ENCODE measurements at regions not wholly inside any gene's neighbourhood (a gene's known extent, or its start where the extent isn't known, plus 50 kb on each side); places are given as distances from the start of the nearest gene placed in this dataset.
"Not testable (repeated sequence)": the region's sequence is repeated elsewhere in the genome, so short reads cannot be mapped to it uniquely, and the experiment has no call there.

DNA sequence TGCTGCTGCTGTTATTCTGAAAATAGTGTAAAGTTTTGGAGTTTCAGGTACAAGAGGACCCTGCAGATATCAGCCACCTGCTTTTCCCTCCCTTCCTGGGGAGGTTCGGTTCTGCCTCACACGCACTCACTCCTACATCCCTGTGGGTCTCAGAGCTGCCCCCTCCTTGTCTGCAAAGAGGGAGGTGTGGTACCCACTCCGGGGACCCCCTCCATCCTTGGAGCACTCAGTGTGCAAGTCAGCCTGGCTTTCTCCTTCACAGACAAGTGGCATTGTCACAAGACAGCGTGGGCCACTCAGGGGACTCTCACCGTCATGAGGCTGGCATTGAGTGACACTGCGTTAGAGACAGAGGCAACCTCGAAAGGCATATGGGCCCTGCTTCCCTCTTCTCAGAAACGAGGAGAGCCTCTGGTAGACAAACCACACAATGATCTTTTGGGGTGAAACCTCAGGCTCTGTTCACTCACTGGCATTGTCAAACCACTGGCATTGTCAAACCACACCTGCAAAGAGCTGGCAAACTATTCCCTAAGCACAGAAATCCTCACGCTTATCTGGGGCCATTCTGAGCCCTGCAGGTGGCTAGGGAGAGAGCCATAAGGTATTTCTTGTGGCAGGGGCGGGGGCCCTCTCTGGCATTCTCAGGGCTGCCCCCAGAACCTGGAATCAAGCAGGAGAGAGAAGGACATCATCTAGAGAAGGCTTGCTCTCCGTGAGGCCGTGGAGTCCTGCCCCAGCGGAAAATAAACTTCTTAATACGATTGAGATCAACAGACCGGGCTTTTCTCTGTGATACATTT, 285.0 kb downstream of the SHOX start:
- TF ChIP-seq POLR2A (IDR thresholded peaks at IDR 0.05; ENCODE audit: low read depth, low read length), result no peak
- DNase-seq (ENCODE audit: insufficient read length, low spot score) (no peak), FAIRE-seq (no peak)

DNA sequence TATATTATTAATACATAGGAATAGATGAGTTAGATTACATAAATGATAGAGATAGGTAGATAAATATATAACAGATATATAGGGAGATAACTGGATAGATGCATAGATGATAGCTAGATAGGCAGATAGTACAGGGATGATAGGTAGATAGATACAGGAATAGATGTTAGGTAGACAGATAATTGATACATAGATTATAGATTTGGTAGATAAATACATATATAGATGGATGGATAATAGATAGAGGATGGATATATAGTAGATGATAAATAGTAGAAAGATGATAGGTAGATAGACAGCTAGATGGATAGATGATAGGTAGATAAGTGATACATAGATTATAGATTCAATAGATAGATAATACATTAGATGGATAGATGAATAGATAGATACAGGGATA, 283.6 kb downstream of the SHOX start:
- DNase-seq (ENCODE audit: insufficient read length, low spot score), result no peak
- FAIRE-seq, result no peak
- TF ChIP-seq POLR2A (IDR thresholded peaks at IDR 0.05; ENCODE audit: low read depth, low read length), result no peak

DNA sequence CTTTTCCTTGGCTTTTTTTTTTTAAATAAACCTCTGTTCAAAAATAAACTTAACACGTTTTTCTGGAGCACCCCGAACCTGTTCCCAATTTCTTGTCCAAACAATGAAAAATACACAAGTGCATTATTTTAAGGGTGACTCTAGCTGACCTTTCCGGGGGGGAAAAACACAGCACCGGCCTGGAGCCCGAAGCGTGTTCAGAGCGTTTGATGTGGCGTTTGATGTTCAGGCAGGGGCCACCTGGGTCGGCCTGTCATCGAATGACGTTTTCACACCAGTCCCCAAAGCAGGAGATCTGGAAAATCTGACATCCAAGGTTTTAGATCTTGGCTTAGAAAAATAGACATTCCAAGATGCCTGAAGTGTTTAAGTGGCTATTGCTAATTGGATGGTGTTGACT, 282.1 kb downstream of the SHOX start:
- FAIRE-seq, result no peak
- no peak for TF ChIP-seq POLR2A (IDR thresholded peaks at IDR 0.05; ENCODE audit: low read depth, low read length)
- no peak for DNase-seq (ENCODE audit: insufficient read length, low spot score)

DNA sequence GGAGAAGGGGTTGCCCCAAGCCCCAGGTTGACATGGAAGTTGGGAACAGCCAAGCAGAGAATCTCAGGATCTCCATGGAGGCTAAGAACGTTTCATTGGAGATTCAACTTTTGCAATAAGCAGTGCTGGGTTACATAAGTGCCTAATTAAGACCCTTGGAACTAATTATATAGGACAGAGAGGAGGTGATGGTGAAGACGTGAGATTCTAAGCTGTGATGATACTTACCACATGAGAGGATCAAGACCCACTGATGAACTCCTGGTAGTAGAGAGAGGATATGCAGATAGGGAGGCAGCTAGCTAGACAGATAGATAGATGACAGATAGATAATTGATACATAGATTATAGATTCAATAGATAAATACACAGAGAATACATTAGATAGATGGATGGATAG, 278.5 kb downstream of the SHOX start:
- DNase-seq (ENCODE audit: insufficient read length, low spot score); FAIRE-seq: not testable (repeated sequence)

DNA sequence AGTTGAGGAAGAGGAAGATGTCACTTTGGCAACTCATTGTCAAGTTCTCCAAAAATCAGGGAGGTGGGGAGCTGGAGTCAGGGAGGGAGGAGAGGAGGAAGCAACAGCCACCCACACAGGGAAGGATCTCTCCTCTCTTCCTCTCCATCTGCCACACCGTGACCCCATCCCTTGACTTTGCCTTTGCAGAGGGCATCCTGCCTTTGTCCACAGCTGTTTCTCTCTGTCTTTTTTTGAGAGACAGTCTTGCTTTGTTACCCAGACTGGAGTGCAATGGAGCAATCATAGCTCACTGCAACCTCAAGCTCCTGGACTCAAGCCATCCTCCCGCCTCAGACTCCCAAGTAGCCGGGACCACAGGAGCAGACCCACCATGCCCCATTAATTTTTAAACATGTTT, 276.0 kb downstream of the SHOX start:
- no peak for TF ChIP-seq POLR2A (IDR thresholded peaks at IDR 0.05; ENCODE audit: low read depth, low read length)
- DNase-seq (ENCODE audit: insufficient read length, low spot score) (no peak), FAIRE-seq (no peak)

DNA sequence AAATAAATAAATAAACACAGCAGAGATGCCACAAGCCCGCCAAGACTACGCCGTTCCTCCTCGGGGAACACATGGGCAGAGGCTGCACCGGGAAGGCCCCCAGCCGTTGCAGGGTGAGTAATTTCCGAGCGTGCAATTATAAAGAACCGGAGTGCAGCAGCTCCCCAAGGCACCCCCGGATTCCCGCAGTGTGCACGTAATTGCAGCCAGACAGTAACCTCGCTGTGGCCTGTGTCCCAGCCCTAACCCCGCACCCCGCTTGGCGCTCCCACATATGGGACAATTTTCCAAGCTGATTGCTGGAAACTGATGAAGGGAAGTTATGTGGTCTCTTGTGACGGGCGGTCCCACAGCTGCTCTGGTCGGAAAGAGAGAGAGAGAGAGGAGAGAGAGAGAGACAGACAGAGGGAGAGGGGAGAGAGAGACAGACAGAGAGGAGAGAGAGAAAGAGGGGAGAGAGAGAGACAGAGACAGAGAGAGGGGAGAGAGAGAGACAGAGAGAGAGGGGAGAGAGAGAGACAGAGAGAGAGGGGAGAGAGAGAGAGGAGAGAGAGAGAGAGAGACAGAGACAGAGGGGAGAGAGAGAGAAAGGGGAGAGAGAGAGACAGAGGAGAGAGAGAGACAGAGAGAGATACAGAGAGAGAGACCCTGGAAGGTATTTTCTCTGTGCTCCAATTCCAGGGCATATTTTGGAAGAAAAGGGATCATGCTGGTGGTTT, 275.4 kb downstream of the SHOX start:
- FAIRE-seq, result no peak
- TF ChIP-seq POLR2A (IDR thresholded peaks at IDR 0.05; ENCODE audit: low read depth, low read length), result no peak
- DNase-seq (ENCODE audit: insufficient read length, low spot score), result no peak

DNA sequence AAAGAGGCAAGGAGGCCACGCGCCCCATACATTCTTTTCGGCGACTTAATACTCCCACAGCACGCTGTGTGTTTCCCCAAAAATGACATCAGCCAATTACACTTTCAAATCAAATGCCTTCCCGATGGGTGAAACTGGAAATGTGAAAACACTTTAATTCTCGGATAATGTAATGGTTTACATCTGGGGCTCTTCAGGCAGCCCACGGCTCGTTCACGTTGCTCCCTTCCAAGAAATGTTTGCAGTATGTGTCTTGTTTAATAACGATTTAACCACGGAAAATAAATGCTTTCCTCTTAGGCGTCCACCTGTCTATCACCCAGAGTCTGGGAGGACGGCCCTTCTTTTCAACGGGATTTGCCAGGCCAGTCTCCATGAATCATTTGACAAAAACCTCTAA, 272.5 kb downstream of the SHOX start:
- FAIRE-seq (no peak), DNase-seq (ENCODE audit: insufficient read length, low spot score) (no peak)
- TF ChIP-seq POLR2A (IDR thresholded peaks at IDR 0.05; ENCODE audit: low read depth, low read length), result no peak

DNA sequence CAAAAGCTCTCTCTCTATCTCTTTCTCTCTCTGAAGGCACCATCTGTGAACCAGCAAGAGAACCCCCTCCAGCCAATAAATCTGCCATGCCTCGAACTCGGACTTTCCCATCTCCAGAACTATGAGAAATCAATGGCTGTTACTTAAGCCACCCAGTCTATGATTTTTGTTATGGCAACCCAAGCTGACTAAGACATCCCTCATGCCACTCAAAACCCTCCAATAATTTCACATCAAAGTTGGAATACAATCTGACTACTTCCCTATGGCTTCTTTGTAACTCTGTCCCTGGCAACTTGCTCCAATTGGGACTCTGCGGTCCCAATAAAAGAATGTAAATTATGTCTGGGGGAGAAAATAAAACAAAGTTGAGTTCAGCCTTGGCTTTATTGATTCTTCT, 265.7 kb downstream of the SHOX start:
- FAIRE-seq (no peak), DNase-seq (ENCODE audit: insufficient read length, low spot score) (no peak)
- no peak for TF ChIP-seq POLR2A (IDR thresholded peaks at IDR 0.05; ENCODE audit: low read depth, low read length)

DNA sequence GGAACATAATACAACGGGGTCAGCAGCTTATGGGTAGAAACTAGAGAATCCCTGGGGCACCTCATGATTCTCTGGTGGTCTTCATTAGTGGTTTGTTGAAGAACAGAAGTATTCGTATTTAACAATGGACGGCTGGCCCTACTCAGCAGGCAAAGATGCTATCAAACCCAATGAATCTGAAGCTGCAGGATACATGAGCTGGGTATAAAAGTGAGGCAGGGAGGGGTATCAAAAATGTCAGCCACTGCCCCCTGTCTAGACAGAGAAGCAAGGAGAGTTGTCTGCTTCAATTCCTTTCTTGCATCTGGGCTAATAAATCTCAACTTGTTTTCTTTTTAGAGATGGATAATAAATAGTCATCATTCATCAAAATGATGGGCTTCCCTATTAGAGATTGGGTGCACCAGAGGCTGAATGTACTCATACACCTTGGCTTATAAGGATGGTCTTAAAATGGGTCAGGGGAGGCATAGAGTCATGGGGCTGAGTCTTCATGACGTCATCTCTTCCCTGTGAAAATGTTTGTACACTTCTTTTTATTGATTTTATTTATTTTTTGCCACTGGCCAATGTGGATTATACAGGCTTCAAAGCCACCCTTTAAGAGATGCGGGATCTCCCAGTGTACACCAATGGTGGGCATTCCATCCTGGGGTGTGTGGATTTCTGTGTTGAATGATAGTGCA, 259.5 kb downstream of the SHOX start:
- no peak for FAIRE-seq
- no peak for DNase-seq (ENCODE audit: insufficient read length, low spot score)
- no peak for TF ChIP-seq POLR2A (IDR thresholded peaks at IDR 0.05; ENCODE audit: low read depth, low read length)

DNA sequence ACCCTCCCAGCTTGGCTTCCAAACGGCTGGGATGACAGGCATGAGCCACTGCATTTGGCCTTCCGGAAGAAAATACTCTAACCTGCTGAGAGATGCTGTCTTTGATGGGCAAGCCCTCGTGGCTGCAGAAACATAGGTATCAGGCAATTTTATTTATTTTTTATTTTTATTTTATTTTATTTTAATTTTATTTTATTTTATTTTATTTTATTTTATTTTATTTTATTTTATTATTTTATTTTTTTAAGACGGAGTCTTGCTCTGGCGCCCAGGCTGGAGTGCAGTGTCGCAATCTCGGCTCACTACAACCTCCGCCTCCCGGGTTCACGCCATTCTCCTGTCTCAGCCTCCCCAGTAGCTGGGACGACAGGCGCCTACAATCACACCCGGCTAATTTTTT, 257.1 kb downstream of the SHOX start:
- DNase-seq (ENCODE audit: insufficient read length, low spot score), result not testable (repeated sequence)

DNA sequence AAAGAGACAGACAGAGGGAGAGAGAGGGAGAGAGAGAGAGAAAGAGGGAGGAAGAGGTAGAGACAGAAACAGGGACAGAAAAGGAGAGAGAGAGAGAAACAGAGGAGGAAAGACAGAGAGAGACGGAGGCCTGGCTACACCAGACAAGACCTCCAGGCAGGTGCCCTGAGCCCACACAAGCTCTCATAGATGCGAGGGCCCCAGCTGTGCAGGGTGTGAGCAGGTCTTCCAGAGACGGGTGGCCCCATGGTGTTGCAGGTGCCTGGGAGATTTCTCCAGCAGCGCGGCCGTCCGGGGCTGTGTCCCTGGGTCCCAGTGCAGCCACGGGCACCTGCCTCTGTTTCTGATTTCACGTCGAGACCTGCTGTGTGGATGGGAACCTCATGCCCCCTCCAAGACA, 253.0 kb downstream of the SHOX start:
- FAIRE-seq, result no peak
- no peak for DNase-seq (ENCODE audit: insufficient read length, low spot score)
- TF ChIP-seq POLR2A (IDR thresholded peaks at IDR 0.05; ENCODE audit: low read depth, low read length), result no peak

More for the DNA sequence above, 257.1 kb downstream of the SHOX start:
- not testable (repeated sequence) for FAIRE-seq

DNA sequence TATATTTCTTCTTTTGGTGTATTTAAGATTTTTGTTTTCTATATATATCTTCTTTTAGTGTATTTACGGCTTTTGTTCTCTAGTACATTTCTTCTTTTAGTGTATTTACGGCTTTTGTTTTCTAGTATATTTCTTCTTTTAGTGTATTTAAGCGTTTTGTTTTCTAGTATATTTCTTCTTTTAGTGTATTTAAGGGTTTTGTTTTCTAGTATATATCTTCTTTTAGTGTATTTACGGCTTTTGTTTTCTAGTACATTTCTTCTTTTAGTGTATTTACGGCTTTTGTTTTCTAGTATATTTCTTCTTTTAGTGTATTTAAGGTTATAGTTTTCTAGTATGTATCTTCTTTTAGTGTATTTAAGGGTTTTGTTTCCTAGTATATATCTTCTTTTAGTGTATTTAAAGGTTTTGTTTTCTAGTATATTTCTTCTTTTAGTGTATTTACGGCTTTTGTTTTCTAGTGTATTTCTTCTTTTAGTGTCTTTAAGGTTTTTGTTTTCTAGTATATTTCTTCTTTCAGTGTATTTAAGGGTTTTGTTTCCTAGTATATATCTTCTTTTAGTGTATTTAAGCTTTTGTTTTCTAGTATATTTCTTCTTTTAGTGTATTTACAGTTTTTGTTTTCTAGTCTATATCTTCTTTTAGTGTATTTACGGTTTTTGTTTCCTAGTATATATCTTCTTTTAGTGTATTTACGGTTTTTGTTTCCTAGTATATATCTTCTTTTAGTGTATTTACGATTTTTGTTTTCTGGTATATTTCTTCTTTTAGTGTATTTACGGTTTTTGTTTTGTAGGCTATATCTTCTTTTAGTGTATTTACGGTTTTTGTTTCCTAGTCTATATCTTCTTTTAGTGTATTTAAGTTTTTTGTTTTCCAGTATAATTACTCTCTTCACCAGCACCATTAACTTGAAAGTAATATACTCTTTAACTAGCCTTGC, 249.4 kb downstream of the SHOX start:
- FAIRE-seq; DNase-seq (ENCODE audit: insufficient read length, low spot score): not testable (repeated sequence)

DNA sequence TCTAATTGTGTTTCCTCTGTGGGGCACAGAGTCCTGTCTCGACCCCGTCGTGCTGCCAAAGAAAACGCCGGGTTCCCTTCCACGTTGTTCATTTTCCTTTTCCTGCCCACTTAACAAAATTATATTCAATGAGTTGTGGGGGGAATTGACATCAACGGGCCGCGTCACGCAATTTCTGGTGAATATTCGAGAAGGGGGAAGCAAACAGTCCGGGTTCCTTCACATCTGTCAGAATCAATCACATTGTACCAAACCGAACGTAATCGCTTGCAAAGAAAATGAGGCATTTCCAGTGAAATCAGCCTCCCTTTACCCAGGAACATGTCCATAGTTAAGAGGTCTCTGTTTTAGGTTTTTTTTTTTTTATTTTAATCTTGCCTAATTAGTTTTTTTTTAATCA, 243.5 kb downstream of the SHOX start:
- TF ChIP-seq POLR2A (IDR thresholded peaks at IDR 0.05; ENCODE audit: low read depth, low read length), result no peak
- DNase-seq (ENCODE audit: insufficient read length, low spot score) (no peak), FAIRE-seq (no peak)

DNA sequence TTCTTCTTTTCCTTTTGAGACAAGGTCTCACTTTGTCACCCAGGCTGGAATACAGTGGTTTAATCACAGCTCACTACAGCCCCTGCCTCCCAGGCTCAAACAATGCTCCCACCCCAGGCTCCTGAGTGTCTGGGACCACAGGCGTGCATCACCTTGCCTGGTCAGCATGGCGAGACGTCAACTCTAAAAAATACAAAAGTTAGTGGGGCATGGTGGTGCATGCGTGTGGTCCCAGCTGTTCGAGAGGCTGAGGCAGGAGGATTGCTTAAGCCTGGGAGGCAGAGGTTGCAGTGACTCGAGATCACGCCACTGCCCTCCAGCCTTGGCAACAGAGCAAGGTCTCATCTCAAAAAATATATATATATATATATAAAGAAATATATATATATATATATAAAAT, 242.4 kb downstream of the SHOX start:
- DNase-seq (ENCODE audit: insufficient read length, low spot score) (no peak), FAIRE-seq (no peak)
- no peak for TF ChIP-seq POLR2A (IDR thresholded peaks at IDR 0.05; ENCODE audit: low read depth, low read length)

Measured in H54 (cell line).